ENCODE measurements at regions not wholly inside any gene's neighbourhood (a gene's known extent, or its start where the extent isn't known, plus 50 kb on each side); places are given as distances from the start of the nearest gene placed in this dataset.
"Not testable (repeated sequence)": the region's sequence is repeated elsewhere in the genome, so short reads cannot be mapped to it uniquely, and the experiment has no call there.

GRCh38 chr2:144982481-144982880 lies 462.6 kb upstream of the ZEB2 start:
- no peak for DNase-seq (ENCODE audit: low read depth)
- no peak for TF ChIP-seq CTCF (IDR thresholded peaks at IDR 0.05; ENCODE audit: control insufficient read depth, extremely low read depth, insufficient read depth)

GRCh38 chr2:144975881-144976280 lies 456.0 kb upstream of the ZEB2 start:
- no peak overlapping the region for H3K4me3 ChIP-seq (ENCODE audit: low read depth, low read length)
- DNase-seq (ENCODE audit: low read depth) = no peak
- TF ChIP-seq CTCF (IDR thresholded peaks at IDR 0.05; ENCODE audit: control insufficient read depth, extremely low read depth, insufficient read depth) = no peak

More at GRCh38 chr2:144982481-144982880, 462.6 kb upstream of the ZEB2 start:
- H3K4me3 ChIP-seq (ENCODE audit: low read depth, low read length) = no peak overlapping the region

- TF ChIP-seq CTCF (IDR thresholded peaks at IDR 0.05; ENCODE audit: control insufficient read depth, extremely low read depth, insufficient read depth) = no peak
- DNase-seq (ENCODE audit: low read depth) = no peak
- H3K4me3 ChIP-seq (ENCODE audit: low read depth, low read length) = no peak overlapping the region
Measured at GRCh38 chr2:144972676-144973075, 452.8 kb upstream of the ZEB2 start.

- TF ChIP-seq CTCF (IDR thresholded peaks at IDR 0.05; ENCODE audit: control insufficient read depth, extremely low read depth, insufficient read depth) = no peak
- no peak overlapping the region for H3K4me3 ChIP-seq (ENCODE audit: low read depth, low read length)
Measured at GRCh38 chr2:144971786-144972335, 451.9 kb upstream of the ZEB2 start.

DNA sequence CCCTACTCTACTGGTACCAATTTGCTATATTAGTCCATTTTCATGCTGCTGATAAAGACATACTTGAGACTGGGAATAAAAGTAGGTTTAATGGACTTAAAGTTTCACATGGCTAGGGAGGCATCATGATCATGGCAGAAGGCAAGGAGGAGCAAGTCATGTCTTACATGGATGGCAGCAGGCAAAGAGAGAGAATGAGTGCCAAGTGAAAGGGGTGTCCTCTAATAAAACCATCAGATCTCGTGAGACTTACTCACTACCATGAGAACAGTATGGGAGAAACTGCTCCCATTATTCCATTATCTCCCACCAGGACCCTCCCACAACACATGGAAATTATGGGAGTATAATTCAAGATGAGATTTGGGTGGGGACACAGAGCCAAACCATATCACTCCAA lies 450.5 kb upstream of the ZEB2 start:
- H3K4me3 ChIP-seq (ENCODE audit: low read depth, low read length); DNase-seq (ENCODE audit: low read depth): not testable (repeated sequence)

More at GRCh38 chr2:144971786-144972335, 451.9 kb upstream of the ZEB2 start:
- no peak for DNase-seq (ENCODE audit: low read depth)

GRCh38 chr2:144969564-144969963 lies 449.6 kb upstream of the ZEB2 start:
- not testable (repeated sequence) for H3K4me3 ChIP-seq (ENCODE audit: low read depth, low read length); DNase-seq (ENCODE audit: low read depth)

- no peak overlapping the region for H3K4me3 ChIP-seq (ENCODE audit: low read depth, low read length)
- DNase-seq (ENCODE audit: low read depth) = no peak
- no peak for TF ChIP-seq CTCF (IDR thresholded peaks at IDR 0.05; ENCODE audit: control insufficient read depth, extremely low read depth, insufficient read depth)
Measured at GRCh38 chr2:144967961-144968360, 448.0 kb upstream of the ZEB2 start.

GRCh38 chr2:144965172-144965571 lies 445.3 kb upstream of the ZEB2 start:
- no peak for DNase-seq (ENCODE audit: low read depth)
- no peak for TF ChIP-seq CTCF (IDR thresholded peaks at IDR 0.05; ENCODE audit: control insufficient read depth, extremely low read depth, insufficient read depth)

More at GRCh38 chr2:144965172-144965571, 445.3 kb upstream of the ZEB2 start:
- no peak overlapping the region for H3K4me3 ChIP-seq (ENCODE audit: low read depth, low read length)
